ENCODE measurements at regions not wholly inside any gene's neighbourhood (a gene's known extent, or its start where the extent isn't known, plus 50 kb on each side); places are given as distances from the start of the nearest gene placed in this dataset.

DNA sequence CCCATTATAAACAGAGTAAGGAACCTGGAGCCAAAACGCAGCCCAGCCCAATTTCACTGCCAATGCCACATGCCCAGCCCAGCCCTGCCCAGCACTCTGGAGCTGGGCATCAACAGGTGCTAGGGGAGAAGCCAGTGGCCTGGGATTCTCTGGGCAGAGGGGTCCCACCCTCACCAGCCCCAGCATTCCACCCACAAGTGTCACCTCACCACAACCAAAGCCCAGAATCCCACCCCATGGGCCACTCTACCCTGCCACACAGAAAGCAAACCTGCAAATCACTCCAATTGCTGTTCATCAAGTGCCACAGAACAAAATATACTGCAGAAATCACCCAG, 102.5 kb upstream of the CDH5 start:
- Histone ChIP-seq H3K9me3 (ENCODE audit: control insufficient read depth, low read length) (no peaks in the 10 kb centered on the region), H3K27ac (ENCODE audit: low read depth, low read length) (no peak overlapping the region), H3K9ac (ENCODE audit: extremely low read depth, low read length, poor library complexity, severe bottlenecking) (no peak overlapping the region), H3K4me1 (ENCODE audit: control insufficient read depth, insufficient read depth, low read length) (no peaks in the 10 kb centered on the region), H3K4me3 (ENCODE audit: low read length) (no peak overlapping the region), H3K27me3 (ENCODE audit: control insufficient read depth, insufficient read depth, low read length, poor library complexity, severe bottlenecking) (peaks cover 6% of the 10 kb centered on the region), H3K36me3 (ENCODE audit: control insufficient read depth, insufficient read depth, low read length) (no peaks in the 10 kb centered on the region)
- 82% methylated on average over 1 of the region's 1 CpG; no CpG with 5 or more reads in 1 of the 2 experiments for WGBS, 2 experiments (ENCODE audit: insufficient coverage in 1 of 2, insufficient read length in 1 of 2)
- Mint-ChIP-seq H3K27ac (no peak overlapping the region), H3K9me3 (no peaks in the 10 kb centered on the region), H3K4me1 (peaks cover 13% of the 10 kb centered on the region), H3K4me3 (no peak overlapping the region), H3K27me3 (ENCODE audit: insufficient read depth) (peaks cover 29% of the 10 kb centered on the region), H3K36me3 (ENCODE audit: low read depth) (no peaks in the 10 kb centered on the region)
- DNase-seq: peak; percentile 21
- TF ChIP-seq, protein P1, sequence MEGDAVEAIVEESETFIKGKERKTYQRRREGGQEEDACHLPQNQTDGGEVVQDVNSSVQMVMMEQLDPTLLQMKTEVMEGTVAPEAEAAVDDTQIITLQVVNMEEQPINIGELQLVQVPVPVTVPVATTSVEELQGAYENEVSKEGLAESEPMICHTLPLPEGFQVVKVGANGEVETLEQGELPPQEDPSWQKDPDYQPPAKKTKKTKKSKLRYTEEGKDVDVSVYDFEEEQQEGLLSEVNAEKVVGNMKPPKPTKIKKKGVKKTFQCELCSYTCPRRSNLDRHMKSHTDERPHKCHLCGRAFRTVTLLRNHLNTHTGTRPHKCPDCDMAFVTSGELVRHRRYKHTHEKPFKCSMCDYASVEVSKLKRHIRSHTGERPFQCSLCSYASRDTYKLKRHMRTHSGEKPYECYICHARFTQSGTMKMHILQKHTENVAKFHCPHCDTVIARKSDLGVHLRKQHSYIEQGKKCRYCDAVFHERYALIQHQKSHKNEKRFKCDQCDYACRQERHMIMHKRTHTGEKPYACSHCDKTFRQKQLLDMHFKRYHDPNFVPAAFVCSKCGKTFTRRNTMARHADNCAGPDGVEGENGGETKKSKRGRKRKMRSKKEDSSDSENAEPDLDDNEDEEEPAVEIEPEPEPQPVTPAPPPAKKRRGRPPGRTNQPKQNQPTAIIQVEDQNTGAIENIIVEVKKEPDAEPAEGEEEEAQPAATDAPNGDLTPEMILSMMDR (conservative IDR thresholded peaks at IDR 0.05): no peak

DNA sequence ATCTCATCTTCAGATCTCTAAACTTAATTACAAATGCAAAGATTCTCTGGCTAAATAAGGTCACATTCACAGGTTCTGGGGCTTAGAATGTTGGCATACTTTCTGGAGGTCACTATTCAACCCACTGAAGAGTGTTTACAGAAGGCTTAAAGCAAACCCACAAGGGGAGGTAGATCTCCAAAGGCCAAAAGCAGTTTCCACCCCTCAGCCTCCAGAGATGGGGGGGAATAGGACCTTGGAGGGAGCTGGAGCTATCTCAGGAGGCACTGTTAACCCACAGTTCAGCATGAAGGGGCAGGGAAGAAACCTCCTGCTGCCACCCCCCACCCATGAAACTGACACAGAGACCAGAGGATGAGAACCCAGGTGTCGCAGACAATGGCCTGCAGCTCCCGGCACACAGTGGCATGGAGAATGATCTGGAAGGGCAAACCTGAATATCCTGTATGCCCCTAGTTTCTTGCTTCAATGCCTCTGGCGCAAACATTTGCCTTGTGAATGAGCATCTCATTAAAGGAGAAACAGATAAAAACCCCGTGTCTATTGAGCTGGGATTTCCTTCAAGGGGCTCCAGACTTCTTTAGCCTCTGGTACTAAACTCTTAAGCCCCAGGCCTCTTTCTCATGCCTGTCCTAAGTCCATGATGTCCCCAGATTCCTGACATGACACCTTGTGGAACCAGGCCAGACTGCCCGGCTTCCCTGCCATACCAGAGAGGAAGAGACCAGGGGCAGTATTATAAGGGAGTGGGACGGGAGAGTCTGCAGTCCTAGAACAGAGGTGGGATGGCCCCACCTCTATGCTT, 103.1 kb upstream of the CDH5 start:
- H3K4me3 ChIP-seq (ENCODE audit: low read length): no peak overlapping the region
- H3K27ac ChIP-seq (ENCODE audit: low read depth, low read length): no peak overlapping the region
- no peak for DNase-seq
- Mint-ChIP-seq H3K36me3 (ENCODE audit: low read depth) (no peaks in the 10 kb centered on the region), H3K27ac (no peak overlapping the region), H3K4me1 (peaks cover 13% of the 10 kb centered on the region), H3K27me3 (ENCODE audit: insufficient read depth) (peaks cover 24% of the 10 kb centered on the region), H3K4me3 (no peak overlapping the region), H3K9me3 (no peaks in the 10 kb centered on the region)
- H3K9me3 ChIP-seq (ENCODE audit: control insufficient read depth, low read length): no peaks in the 10 kb centered on the region
- peaks cover 5% of the 10 kb centered on the region for H3K27me3 ChIP-seq (ENCODE audit: control insufficient read depth, insufficient read depth, low read length, poor library complexity, severe bottlenecking)
- H3K9ac ChIP-seq (ENCODE audit: extremely low read depth, low read length, poor library complexity, severe bottlenecking): no peak overlapping the region
- TF ChIP-seq, protein P1 (conservative IDR thresholded peaks at IDR 0.05): no peak
- H3K36me3 ChIP-seq (ENCODE audit: control insufficient read depth, insufficient read depth, low read length): no peaks in the 10 kb centered on the region
- H3K4me1 ChIP-seq (ENCODE audit: control insufficient read depth, insufficient read depth, low read length): no peaks in the 10 kb centered on the region
- 91 to 95% methylated on average over 6 of the region's 6 CpGs for WGBS, 2 experiments (ENCODE audit: insufficient coverage in 1 of 2, insufficient read length in 1 of 2)

DNA sequence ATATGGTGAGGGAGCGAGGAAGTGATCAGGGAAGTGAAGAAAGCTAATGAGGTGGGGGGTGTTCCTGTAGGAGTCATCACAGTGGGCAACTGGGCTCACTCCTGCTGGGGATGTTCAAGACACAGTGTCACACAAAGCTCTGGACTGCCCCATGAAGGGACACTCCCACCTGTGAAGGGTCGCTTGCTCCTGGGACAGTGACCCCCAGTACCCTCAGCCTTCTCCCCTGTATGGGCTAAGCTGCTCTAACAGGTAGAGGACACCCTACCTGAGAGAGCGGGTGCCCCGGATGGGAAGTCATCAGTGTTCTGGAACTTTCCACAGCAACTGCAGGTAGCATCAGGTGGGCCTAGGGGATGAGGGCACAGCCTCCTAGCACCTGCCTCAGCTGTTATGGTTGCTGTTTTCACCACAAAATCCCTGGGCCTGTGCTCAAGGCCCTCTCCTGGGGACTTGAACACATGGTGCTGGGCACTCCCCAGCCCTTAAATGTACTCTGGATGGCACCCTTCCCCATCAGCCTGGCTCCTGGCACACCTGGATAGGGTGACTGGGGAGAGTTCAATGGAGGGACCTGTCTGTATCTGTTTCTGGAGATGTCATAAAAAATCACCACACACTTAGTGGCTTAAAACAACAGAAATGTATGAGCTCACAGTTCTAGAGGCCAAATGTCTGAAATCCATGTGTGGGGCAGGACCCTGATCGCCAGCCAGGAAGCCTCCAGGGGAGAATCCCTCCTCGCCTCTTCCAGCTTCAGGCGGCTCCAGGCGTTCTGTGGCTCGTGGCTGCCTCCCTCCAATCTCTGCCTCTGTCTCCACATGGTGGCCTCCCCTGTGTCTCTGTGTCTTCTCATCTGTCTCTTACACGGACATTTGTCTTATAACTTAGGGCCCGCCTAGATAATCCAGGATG, 104.0 kb upstream of the CDH5 start:
- no peak overlapping the region for H3K4me3 Mint-ChIP-seq
- no peak overlapping the region for H3K27ac ChIP-seq (ENCODE audit: low read depth, low read length)
- no peak overlapping the region for H3K9ac ChIP-seq (ENCODE audit: extremely low read depth, low read length, poor library complexity, severe bottlenecking)
- DNase-seq: peak; percentile 30
- TF ChIP-seq, protein P1 (conservative IDR thresholded peaks at IDR 0.05): no peak
- peaks cover 13% of the 10 kb centered on the region for H3K4me1 Mint-ChIP-seq
- peaks cover under 1% of the 10 kb centered on the region for H3K27me3 ChIP-seq (ENCODE audit: control insufficient read depth, insufficient read depth, low read length, poor library complexity, severe bottlenecking)
- peaks cover 18% of the 10 kb centered on the region for H3K27me3 Mint-ChIP-seq (ENCODE audit: insufficient read depth)
- 84 to 86% methylated on average over 9 to 11 of the region's 11 CpGs for WGBS, 2 experiments (ENCODE audit: insufficient coverage in 1 of 2, insufficient read length in 1 of 2)
- no peaks in the 10 kb centered on the region for H3K36me3 Mint-ChIP-seq (ENCODE audit: low read depth)
- no peak overlapping the region for H3K4me3 ChIP-seq (ENCODE audit: low read length)
- no peak overlapping the region for H3K27ac Mint-ChIP-seq
- H3K4me1 ChIP-seq (ENCODE audit: control insufficient read depth, insufficient read depth, low read length): no peaks in the 10 kb centered on the region
- H3K36me3 ChIP-seq (ENCODE audit: control insufficient read depth, insufficient read depth, low read length): no peaks in the 10 kb centered on the region
- no peaks in the 10 kb centered on the region for H3K9me3 ChIP-seq (ENCODE audit: control insufficient read depth, low read length)
- H3K9me3 Mint-ChIP-seq: no peaks in the 10 kb centered on the region

Data from endodermal cell (in vitro differentiated cells).